Stimulated activated CD4-positive, alpha-beta T cell treated with anti-CD3 and anti-CD28 coated beads, Interleukin-12 subunit alpha, Interleukin-12 subunit beta, amount 100 ng/mL, for 48 hours (primary cell): ENCODE measurements at regions not wholly inside any gene's neighbourhood (a gene's known extent, or its start where the extent isn't known, plus 50 kb on each side); places are given as distances from the start of the nearest gene placed in this dataset.

Source experiments
- DNase-seq, 3 donors: peaks; one replicate each; pipeline ENCODE4 v3.0.0-alpha.2; 2020; ENCODE audit warnings: low read depth in 2 of 3, low spot score in 1 of 3

DNA sequence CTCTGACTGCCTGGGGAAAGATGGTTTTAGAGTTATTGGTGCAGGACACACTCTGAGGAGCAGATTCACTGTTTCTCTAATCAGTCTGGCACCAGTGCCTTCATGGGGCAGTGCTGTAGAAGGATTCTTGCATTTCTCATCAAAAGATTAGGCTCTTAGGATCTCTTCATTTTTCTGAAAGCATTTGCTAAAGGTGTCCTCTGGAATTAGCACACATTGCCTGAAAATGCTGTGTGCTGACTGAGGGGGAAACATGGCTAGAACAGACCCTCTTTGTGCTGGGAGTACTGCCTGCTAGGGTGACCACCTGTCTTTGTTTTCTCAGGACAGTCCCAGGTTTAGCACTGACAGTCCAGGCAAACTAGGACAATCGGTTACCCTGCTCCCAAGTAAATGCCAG, 301.0 kb downstream of the PTEN start:
- DNase-seq, result no peak

DNA sequence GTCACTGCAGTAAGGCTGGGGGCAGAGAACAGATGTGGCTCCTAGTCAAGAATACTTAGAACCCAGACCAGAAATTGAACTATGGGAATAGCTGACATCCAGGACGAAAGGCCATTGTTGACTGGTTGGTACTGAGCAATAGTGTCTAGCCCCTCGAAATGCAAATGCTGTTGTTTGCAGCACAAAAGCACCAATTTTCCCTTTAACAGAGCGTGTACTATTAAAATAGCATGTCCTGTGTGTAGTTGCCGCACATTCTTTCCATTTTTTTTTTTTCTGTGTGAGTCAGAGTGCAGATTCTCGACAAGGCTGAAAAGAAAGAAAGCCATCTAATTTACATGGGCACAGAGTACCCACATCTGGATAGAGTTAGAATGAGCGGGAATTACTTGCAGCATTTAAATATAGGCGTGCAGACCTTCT, 302.4 kb downstream of the PTEN start:
- DNase-seq, result no peak

DNA sequence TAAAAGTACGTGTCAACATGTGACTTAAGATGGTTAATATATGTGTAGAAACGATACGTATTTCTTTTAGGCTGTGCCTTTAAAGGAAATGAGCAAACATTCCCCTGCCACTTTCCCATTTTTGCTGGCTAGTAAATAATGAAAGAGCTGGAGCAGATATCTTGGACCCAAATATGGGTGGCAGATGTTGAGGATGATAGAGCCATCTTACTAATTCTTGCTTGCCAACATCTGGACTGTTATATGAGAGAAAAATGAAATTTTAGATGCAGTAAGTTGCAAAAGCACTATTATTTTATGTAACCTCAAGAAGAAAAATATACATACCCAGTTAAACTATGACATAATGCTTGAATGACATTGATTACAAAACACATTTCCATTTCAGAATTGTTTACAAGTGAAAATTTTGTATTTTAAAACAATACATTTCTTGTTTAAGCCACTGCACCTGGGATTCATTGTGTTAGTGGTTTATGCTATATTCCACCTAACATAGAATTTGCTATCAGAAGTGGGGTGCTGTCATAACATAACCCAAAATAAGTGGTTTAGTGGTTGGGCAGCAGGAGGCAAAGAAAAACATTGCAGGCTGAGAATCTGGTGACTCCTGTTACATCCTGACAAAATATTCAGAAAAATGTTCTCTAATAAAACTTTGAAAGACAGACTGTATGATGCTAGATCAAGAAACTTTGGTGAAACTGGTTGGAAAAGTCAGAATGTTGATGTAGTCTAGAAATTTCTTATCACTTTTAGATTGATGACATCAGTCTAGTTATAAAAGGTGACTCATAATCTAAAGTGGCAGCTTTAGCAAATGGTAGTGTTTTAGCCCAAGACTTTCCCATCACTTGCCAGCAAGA, 305.0 kb downstream of the PTEN start:
- no peak for DNase-seq

DNA sequence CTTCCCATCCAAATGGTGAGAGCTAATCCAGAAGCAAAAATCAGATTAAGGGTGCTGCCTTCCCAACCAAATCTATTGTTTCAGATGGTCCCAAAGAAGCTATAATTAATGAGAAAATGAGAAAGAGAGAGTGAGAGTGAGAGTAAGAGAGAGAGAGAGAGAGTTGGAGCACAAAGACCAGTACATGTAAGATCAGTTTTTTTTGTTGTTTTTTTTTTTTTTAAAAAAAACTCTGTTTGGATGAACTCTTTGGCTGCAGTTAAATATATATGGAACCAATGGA, 305.6 kb downstream of the PTEN start:
- DNase-seq, result no peak

DNA sequence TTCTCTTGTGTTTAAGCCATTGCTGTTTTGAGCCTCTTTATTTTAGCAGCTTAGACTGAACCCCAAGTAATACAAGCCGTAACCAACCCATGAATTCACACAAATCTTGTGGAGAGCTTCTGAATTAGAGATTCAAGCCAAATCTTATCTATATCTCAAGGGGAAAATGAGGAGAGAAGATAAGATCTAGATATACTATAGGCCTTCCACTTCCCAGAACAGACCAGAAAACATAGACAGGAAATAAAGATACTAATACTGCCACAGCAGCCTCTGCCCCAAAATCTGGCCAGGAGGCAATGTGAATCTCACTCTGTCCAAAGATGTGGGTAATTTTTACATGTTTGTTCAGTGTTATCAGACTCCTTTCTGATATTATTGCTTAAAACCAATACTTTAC, 307.2 kb downstream of the PTEN start:
- DNase-seq, result no peak

DNA sequence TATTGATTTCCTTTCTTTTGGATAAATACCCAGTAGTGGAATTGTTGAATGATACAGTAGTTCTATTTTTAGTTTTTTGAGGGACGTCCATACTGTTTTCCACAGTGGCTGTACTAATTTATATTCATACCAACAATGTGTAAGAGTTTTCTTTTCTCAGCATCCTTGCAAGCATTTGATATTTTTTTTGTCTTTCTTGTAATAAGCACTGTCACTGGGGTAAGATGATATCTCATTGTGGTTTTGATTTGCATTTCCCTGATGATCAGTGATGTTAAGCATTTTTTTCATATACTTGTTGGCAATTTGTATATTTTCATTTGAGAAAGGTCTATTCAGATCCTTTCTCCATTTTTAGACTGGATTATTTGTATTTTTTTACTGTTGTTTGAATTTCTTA, 308.7 kb downstream of the PTEN start:
- DNase-seq, result no peak

DNA sequence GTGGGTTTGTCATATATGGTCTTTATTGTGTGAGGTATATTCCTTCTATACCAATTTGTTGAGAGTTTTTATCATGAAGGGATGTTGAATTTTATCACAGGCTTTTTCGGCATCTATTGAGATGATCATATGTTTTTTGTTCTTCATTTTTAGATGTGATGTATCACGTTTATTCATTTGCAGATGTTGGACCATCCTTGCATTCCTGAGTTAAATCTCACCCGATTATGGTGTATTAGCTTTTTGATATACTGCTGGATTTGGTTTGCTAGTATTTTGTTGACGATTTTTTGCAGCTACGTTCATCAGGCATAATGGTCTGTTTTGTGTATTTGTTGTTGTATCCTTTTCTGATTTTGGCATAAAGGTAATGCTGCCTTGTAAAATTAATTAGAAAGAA, 311.0 kb downstream of the PTEN start:
- DNase-seq, result no peak

DNA sequence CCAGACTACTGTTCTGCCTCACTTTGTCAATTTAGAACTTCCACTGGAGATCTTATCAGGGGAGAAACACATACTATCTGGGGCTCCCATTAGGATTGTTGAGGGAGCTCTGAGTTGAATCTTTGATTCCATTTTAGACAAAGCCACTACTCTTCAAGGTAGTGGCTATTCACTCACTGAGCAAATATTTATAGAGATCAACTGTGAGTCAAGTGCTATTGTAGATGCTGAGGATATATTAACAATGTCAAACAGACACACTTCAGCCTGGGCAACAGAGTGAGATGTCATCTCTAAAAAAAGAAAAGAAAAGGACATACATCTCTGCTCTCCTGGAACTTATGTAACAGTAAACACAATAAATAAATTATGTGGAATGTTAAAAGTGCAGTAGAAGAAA, 315.3 kb downstream of the PTEN start:
- DNase-seq, result no peak

DNA sequence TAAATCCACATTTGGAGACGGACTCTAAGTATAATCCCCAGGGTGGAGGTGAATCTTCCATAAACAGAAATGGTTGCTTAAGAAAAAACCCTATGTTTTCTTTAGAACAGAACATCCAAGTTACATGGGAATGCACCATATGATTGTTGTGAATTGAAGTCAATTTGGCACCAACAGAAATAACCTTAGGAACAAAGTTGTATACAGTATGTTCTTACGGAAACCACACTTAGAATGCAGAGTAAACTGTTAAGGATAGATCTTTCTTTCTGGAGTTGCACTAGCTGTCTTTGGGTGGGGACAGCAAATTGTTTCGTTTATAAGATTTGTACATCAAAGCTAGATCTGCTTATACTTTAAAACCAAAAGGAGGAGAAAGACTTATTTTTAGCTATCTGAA, 316.4 kb downstream of the PTEN start:
- DNase-seq, result no peak

DNA sequence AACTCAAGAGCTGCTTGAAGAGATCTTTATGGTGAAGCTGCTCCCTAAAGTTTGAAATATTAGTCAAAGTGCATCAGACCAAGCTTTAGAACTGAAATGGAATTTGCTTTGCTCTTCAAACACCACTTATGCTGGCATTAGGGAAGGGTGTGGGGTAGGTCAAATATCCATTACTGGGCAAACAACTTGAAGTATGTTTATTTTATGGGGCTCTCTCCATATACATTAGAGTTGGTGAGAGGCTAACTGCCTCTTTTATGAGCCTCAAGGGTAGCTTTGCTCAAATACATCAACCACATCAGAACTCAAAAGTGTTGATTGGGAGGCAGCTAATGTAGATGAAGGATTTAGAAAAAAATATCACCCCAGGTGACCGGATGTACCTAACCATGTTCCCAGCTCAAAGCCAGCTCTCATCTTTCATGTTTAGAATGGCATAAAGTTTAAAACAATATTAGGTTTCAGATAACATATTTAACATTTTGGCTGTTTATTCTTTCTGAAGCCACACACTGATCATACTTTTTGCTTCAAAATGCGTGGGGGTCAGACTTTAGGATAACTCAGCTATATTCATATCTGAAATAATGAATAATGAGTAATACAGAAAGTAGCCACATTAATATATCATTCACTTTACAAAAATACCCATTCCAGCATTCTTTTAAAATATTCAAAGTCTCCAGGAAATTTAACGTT, 318.6 kb downstream of the PTEN start:
- no peak for DNase-seq

DNA sequence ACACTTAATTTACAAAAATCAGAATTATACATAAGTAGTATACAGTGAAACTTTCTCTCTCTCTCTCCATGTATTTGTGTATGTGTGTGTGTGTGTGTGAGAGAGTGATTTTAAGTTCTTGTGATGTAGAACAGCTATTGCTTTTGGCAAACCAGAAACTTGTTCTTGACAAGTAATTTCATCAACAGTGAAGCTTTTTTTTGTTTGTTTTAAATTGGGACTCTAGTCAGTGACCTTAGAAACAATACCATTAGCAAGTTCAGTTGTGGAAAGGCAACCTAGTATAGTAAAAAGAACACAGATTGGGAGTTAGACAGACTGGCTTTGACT, 319.1 kb downstream of the PTEN start:
- no peak for DNase-seq

DNA sequence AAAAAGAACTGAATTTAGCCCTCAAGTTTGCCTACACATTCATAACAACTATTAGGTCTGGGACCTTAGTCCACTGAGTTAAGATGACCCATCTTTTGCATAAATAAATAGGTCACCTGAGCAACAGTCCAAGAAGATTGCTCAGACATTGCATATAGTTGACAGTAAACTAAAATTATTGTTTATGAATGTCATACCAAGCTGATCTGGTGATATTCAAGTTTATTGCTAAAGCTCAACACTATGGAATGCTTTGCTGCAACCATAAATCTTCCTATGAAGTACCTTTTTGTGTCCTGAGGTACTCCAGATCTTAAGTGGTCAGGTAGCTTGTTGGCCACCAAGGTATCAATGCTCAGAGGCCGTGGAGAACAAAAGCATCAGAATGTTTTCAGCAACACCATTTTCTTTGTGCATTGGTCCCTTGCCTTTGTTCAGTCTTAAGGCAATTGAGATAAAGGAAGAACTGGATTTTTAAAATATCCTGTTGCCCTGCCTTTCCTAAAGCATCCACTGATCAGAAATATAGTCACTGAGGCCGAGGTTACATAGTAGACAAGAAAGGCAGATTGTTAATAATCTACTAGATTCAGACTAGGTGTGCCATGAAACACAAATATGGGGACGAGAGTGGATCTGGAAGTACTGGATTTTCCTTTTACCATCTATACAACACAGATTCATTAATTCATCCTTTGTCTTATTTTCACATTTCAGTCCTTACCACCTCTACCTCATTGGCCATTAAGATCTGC, 321.3 kb downstream of the PTEN start:
- no peak for DNase-seq

DNA sequence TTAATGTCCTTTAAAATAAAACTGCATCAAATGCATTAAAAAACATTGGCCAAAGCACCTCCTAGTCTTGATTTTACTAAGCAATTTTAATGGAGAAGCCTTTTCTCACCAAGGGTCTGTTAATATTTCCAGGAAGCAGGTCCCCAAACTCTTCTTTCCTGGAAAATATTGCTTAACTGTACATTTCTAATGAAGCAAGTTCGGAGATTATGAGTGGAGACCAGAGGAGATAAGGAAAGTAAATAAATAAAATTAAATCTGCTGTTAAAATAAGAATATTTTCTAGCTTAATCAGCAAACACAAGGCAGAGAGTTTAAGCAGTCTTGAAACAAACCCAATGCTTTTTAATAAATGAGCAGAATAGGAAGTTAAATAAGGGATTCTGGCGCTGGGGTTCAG, 322.4 kb downstream of the PTEN start:
- no peak for DNase-seq

DNA sequence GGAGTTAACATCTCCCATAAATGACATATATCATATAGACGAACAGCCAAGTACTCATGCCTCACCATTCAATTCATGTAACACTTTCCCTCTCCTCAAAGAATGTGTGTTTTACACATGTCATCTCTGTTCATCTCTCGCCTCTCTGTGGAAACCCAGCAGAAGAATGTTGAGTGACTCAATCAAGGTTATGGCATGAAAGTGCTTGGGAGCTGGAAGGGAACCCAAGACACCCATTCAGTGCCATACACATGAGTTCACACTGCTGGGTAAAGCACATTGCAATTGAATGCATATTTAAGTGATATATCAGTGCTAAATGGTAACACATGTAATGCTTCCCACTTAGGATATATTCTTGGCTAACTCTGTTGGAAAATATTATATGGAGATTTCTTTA, 322.9 kb downstream of the PTEN start:
- no peak for DNase-seq

DNA sequence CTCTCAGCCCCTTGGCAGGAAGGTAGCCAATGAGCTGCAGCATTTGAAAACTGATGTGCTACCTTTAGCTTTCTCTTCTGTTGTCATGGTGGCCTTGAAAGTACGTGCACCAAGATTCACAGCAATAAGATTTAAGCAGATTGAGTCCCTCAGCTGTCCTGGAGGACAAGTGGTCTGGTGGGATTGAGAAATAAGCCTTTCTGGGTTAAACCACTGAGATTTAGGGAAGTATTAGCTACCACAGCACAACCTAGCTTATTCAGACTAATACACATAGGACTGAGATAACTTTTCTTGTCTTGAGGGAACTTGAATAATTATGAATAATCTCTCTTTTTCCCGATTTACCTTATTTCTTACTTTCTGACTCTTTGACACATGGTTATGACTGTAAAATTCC, 324.0 kb downstream of the PTEN start:
- DNase-seq, result no peak

DNA sequence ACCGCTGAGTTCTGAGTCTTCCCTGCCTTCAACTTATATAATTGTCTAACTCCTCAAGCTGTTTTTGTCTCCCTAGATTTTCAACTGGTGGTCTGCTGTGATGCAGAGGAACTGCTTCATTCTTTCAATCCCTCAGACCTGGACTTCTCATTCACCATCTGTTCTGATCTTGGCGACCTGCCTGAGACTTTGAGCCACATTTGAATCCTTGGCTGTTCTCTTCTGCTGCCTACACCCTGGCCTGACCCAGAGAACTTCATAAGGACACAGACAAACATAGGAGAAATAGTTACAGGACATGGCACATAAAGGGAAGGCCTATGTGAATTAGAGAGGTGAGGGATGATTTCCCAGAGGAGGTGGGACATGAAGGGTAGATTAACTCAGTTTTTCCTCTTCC, 326.7 kb downstream of the PTEN start:
- DNase-seq, result no peak

DNA sequence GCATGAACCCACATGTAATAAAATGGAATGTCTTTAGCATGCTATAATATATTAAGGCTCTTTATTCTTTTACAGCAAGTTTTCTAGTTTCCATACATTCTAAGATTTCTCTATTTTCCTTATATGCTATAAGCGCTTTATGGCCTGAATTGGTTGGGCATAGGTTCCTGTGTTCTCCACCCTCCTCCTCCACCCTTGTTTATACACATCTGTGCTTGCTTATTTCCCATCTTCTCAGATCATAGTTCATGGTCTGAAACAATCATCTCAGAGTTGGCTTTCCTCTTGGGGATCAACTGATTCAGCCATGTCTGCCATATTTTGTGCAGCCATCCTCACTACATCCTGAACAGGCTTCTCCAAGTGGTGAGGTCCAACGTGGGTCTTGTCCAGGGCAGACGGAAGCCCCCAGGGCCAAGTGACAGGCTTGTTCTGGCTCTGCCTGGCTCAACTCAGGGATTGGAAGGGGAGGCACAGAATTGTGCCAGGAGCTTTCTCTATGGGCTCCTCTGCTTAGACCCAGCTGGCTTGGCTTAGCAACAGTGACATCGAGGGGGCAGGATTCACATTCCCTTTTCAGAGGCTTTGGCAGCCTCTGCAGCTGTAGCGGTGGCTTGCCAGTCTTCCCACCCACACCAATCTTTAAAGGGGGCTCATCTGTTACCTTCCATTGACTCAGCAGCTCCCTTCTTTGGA, 327.3 kb downstream of the PTEN start:
- no peak for DNase-seq

DNA sequence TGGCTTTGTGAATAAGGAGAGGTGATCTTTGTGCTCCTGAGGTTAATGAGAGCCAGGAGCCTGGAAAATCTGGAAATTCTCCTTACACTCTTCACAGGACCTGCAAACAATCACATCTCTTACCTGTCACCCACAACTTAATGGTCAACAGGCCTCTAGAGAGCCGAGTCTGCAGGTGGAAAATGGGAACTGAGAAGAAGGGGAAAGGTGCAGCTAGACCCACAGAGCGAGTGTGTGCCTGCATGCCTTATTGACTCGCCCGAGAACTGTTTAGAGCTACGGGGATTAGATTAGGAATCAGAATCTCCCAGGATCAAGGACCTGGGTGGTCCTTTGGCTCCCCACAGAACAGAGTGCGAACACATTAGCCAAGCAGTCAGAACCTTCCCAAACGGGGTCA, 329.6 kb downstream of the PTEN start:
- no peak for DNase-seq

DNA sequence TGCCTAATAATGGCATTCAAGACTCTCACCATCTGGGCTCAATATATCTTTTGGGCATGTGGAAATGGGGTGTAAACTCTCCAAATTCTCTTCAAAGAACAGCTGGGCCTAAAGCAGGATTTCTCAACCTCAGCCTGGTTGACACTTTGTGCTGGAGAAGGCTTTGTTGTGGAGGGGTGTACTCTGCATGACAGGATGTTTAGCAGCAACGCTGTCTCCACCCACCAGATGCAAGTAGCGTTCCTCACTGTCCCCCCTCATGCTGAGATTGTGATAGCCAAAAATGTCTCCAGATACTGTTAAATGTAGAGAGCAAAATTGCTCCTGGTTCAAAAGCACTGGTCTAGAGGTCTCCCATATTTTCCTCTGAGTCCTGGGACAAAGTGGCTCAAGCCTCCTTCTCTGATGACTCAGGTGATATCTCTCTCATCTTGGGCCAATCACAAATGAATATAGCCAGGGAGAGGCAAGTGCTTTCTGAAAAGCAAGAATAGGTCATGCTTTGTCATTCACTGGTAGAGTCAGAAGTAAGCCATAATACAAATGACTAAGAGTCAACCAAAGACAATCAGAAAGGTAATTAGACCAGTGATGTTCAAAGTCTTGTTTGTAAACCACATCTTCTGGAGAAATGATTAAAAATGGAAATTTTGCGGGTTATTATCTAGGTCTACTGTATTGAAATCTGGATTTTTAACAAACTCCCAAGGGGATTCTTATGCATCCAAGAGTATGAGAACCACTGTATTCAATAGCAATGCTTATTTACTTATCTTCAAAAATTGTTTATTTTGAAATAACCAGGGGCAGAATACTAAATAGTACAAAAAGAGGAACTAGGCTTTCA, 330.8 kb downstream of the PTEN start:
- peak in 1 of 3 donors; percentile 11 for DNase-seq

DNA sequence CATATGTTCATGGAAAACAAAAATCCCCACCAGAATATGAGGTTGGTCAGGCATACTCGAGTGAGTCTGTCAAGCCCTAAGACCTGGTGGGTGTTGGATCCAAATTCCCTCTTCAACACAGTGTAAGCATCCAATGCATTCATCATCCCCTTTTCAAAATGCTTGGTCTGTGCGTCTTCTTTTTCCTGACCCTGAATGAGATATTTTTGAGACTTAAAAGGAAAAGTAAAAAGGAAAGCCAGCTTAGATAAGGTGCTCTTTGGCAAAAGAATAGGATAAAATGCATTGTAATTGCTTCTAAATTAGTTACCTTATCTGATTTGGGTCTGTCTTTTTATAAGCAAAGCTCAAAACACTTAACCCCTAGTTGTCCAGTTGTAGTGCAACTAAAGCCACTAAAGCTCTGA, 331.5 kb downstream of the PTEN start:
- DNase-seq, result no peak

DNA sequence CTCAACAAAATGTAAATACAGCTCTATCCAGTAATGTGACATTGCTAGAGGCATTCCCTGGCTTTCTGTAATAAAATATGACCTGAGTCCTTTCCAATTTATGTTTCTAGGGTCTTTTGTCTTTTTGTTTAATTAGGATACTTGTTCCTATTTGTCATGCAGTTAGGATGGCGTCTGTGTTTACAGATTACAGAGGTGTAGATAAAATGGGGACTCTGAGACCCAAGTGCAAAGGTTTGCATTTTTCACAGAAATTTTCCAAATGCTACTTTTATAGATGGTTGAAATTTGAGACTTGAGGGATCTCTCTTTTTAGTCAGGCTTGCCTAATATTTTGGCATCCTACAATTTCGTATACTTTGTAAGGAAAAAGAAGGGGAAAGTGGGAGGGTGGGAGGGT, 332.4 kb downstream of the PTEN start:
- DNase-seq, result no peak
